CD4-positive, CD25-positive, alpha-beta regulatory T cell (primary cell): ENCODE measurements at regions not wholly inside any gene's neighbourhood (a gene's known extent, or its start where the extent isn't known, plus 50 kb on each side); places are given as distances from the start of the nearest gene placed in this dataset.

Experiments
- ATAC-seq, 2 donors: fragments of 150-1000 bp; cut with Tn5 transposase; one replicate each; pipeline ENCODE4 v1.10.0; 2021; ENCODE audit warnings: low read depth in 2 of 2, moderate number of reproducible peaks in 2 of 2, moderate library complexity in 1 of 2
- DNase-seq, 3 donors: peaks; one replicate each; pipeline versions ENCODE4 v3.0.0 to v3.0.0-alpha.2; 2012 to 2022; ENCODE audit warnings: mixed read lengths in 1 of 3
- H3K27ac ChIP-seq: one replicate; pipeline ENCODE4 v1.7.0; 2013; ENCODE audit warnings: mild to moderate bottlenecking, low read length; ENCODE audit not compliant: insufficient read depth, poor library complexity, severe bottlenecking
- H3K27me3 ChIP-seq: one replicate; pipeline ENCODE4 v1.7.0; 2013; ENCODE audit warnings: low read length; ENCODE audit not compliant: control insufficient read depth, insufficient read depth
- H3K36me3 ChIP-seq: one replicate; pipeline ENCODE4 v1.7.0; 2013; ENCODE audit warnings: mild to moderate bottlenecking, low read length, moderate library complexity; ENCODE audit not compliant: control insufficient read depth, insufficient read depth
- H3K4me1 ChIP-seq: 2 replicates; pipeline ENCODE4 v1.7.0; 2013; ENCODE audit warnings: mild to moderate bottlenecking, low read length; ENCODE audit not compliant: insufficient read depth, control insufficient read depth, poor library complexity, severe bottlenecking
- H3K4me3 ChIP-seq: one replicate; pipeline ENCODE4 v1.7.0; 2013; ENCODE audit warnings: low read depth, mild to moderate bottlenecking, low read length, moderate library complexity
- H3K9me3 ChIP-seq, 2 experiments: 1 replicate in 1 of 2; 2 replicates in 1 of 2; pipeline ENCODE4 v1.7.0; 2013; ENCODE audit warnings: low read length in 2 of 2, mild to moderate bottlenecking in 1 of 2, moderate library complexity in 1 of 2; ENCODE audit not compliant: control insufficient read depth in 2 of 2
- H3K27ac Mint-ChIP-seq, 3 donors: one replicate each; pipeline ENCODE4 v1.8.0; 2020 to 2022; ENCODE audit warnings: mild to moderate bottlenecking in 3 of 3, mixed read lengths in 3 of 3, moderate library complexity in 2 of 3
- H3K27me3 Mint-ChIP-seq: one replicate; pipeline ENCODE4 v1.8.0; 2022; ENCODE audit warnings: mild to moderate bottlenecking, mixed read lengths
- H3K36me3 Mint-ChIP-seq: one replicate; pipeline ENCODE4 v1.8.0; 2020; ENCODE audit warnings: mixed read lengths
- H3K4me1 Mint-ChIP-seq, 4 donors: one replicate each; pipeline ENCODE4 v1.8.0; 2020 to 2022; ENCODE audit warnings: mixed read lengths in 4 of 4, mild to moderate bottlenecking in 1 of 4
- H3K4me3 Mint-ChIP-seq, 4 donors: one replicate each; pipeline ENCODE4 v1.8.0; 2020 to 2022; ENCODE audit warnings: mild to moderate bottlenecking in 4 of 4, mixed read lengths in 4 of 4, moderate library complexity in 3 of 4
- H3K9me3 Mint-ChIP-seq, 7 donors: one replicate each; pipeline ENCODE4 v1.8.0; 2020 to 2022; ENCODE audit warnings: mixed read lengths in 7 of 7, mild to moderate bottlenecking in 3 of 7, moderate library complexity in 2 of 7

- no peak overlapping the region for H3K27ac Mint-ChIP-seq
- Histone ChIP-seq H3K27me3 (no peaks in the 10 kb centered on the region), H3K4me1 (no peaks in the 10 kb centered on the region), H3K9me3 (no peaks in the 10 kb centered on the region), H3K4me3 (no peak overlapping the region), H3K27ac (no peak overlapping the region), H3K36me3 (no peaks in the 10 kb centered on the region)
- no peak for ATAC-seq
- peaks cover 0 to 3% (median 0%) of the 10 kb centered on the region in 7 donors for H3K9me3 Mint-ChIP-seq
- no peak for DNase-seq
- H3K4me3 Mint-ChIP-seq, result no peak overlapping the region
- H3K4me1 Mint-ChIP-seq, result no peaks in the 10 kb centered on the region
- H3K36me3 Mint-ChIP-seq, result no peaks in the 10 kb centered on the region
- H3K27me3 Mint-ChIP-seq, result no peaks in the 10 kb centered on the region
Measured at GRCh38 chr9:17955409-17955808, 376.5 kb downstream of the SH3GL2 start.

- Mint-ChIP-seq H3K9me3 (peaks cover 0 to 3% (median 0%) of the 10 kb centered on the region in 7 donors), H3K27ac (no peak overlapping the region)
- no peaks in the 10 kb centered on the region for H3K36me3 ChIP-seq
Measured at GRCh38 chr9:17958363-17958762, 379.5 kb downstream of the SH3GL2 start.

GRCh38 chr9:17962747-17963146 lies 383.9 kb downstream of the SH3GL2 start:
- DNase-seq, result no peak
- no peak overlapping the region for H3K4me3 Mint-ChIP-seq
- ATAC-seq, result no peak

More at GRCh38 chr9:17958363-17958762, 379.5 kb downstream of the SH3GL2 start:
- Mint-ChIP-seq H3K27me3 (no peaks in the 10 kb centered on the region), H3K4me1 (no peaks in the 10 kb centered on the region), H3K4me3 (no peak overlapping the region), H3K36me3 (no peaks in the 10 kb centered on the region)
- H3K9me3 ChIP-seq, result no peaks in the 10 kb centered on the region
- no peak overlapping the region for H3K27ac ChIP-seq
- DNase-seq (no peak), ATAC-seq (no peak)
- no peaks in the 10 kb centered on the region for H3K27me3 ChIP-seq
- H3K4me3 ChIP-seq, result no peak overlapping the region
- no peaks in the 10 kb centered on the region for H3K4me1 ChIP-seq

GRCh38 chr9:17963498-17963897 lies 384.6 kb downstream of the SH3GL2 start:
- H3K27ac ChIP-seq, result no peak overlapping the region
- Mint-ChIP-seq H3K27ac (peak overlapping the region in 1 of 3 donors; percentile 9), H3K4me1 (no peaks in the 10 kb centered on the region), H3K9me3 (peaks cover 0 to 1% (median 0%) of the 10 kb centered on the region in 7 donors), H3K4me3 (no peak overlapping the region), H3K27me3 (no peaks in the 10 kb centered on the region), H3K36me3 (no peaks in the 10 kb centered on the region)
- no peak for DNase-seq
- no peaks in the 10 kb centered on the region for H3K27me3 ChIP-seq
- no peaks in the 10 kb centered on the region for H3K4me1 ChIP-seq
- H3K9me3 ChIP-seq, result no peaks in the 10 kb centered on the region
- ATAC-seq, result no peak
- H3K4me3 ChIP-seq, result no peak overlapping the region
- H3K36me3 ChIP-seq, result no peaks in the 10 kb centered on the region

More at GRCh38 chr9:17962747-17963146, 383.9 kb downstream of the SH3GL2 start:
- no peaks in the 10 kb centered on the region for H3K4me1 Mint-ChIP-seq
- Histone ChIP-seq H3K36me3 (no peaks in the 10 kb centered on the region), H3K27me3 (no peaks in the 10 kb centered on the region), H3K27ac (no peak overlapping the region), H3K4me1 (no peaks in the 10 kb centered on the region), H3K4me3 (no peak overlapping the region), H3K9me3 (no peaks in the 10 kb centered on the region)
- peaks cover 0 to 2% (median 0%) of the 10 kb centered on the region in 7 donors for H3K9me3 Mint-ChIP-seq
- no peaks in the 10 kb centered on the region for H3K36me3 Mint-ChIP-seq
- no peak overlapping the region for H3K27ac Mint-ChIP-seq
- H3K27me3 Mint-ChIP-seq, result no peaks in the 10 kb centered on the region

- DNase-seq (no peak), ATAC-seq (no peak)
- no peaks in the 10 kb centered on the region for H3K27me3 Mint-ChIP-seq
- Histone ChIP-seq H3K4me3 (no peak overlapping the region), H3K36me3 (no peaks in the 10 kb centered on the region), H3K4me1 (no peaks in the 10 kb centered on the region), H3K9me3 (no peaks in the 10 kb centered on the region), H3K27me3 (no peaks in the 10 kb centered on the region), H3K27ac (no peak overlapping the region)
- no peaks in the 10 kb centered on the region for H3K4me1 Mint-ChIP-seq
- no peaks in the 10 kb centered on the region for H3K36me3 Mint-ChIP-seq
- H3K27ac Mint-ChIP-seq, result no peak overlapping the region
- H3K9me3 Mint-ChIP-seq, result peaks cover 0 to 2% (median 0%) of the 10 kb centered on the region in 7 donors
- no peak overlapping the region for H3K4me3 Mint-ChIP-seq
Measured at GRCh38 chr9:17967731-17968130, 388.9 kb downstream of the SH3GL2 start.

GRCh38 chr9:17969232-17969631 lies 390.4 kb downstream of the SH3GL2 start:
- H3K36me3 Mint-ChIP-seq, result no peaks in the 10 kb centered on the region
- no peak overlapping the region for H3K4me3 ChIP-seq
- ATAC-seq, result no peak
- H3K27me3 Mint-ChIP-seq, result no peaks in the 10 kb centered on the region
- no peak for DNase-seq
- H3K36me3 ChIP-seq, result no peaks in the 10 kb centered on the region
- H3K9me3 ChIP-seq, result no peaks in the 10 kb centered on the region
- no peaks in the 10 kb centered on the region for H3K27me3 ChIP-seq
- H3K9me3 Mint-ChIP-seq, result peaks cover 0 to 2% (median 0%) of the 10 kb centered on the region in 7 donors
- no peak overlapping the region for H3K27ac ChIP-seq
- no peak overlapping the region for H3K4me3 Mint-ChIP-seq
- no peaks in the 10 kb centered on the region for H3K4me1 Mint-ChIP-seq
- no peaks in the 10 kb centered on the region for H3K4me1 ChIP-seq
- no peak overlapping the region for H3K27ac Mint-ChIP-seq

- no peaks in the 10 kb centered on the region for H3K27me3 Mint-ChIP-seq
- H3K4me1 ChIP-seq, result no peaks in the 10 kb centered on the region
Measured at GRCh38 chr9:17970277-17970676, 391.4 kb downstream of the SH3GL2 start.

GRCh38 chr9:17978773-17979172 lies 399.9 kb downstream of the SH3GL2 start:
- Mint-ChIP-seq H3K27me3 (no peaks in the 10 kb centered on the region), H3K9me3 (peaks cover 0 to 44% (median 10%) of the 10 kb centered on the region in 7 donors)
- H3K27ac ChIP-seq, result no peak overlapping the region

More at GRCh38 chr9:17970277-17970676, 391.4 kb downstream of the SH3GL2 start:
- H3K27ac ChIP-seq, result no peak overlapping the region
- H3K27ac Mint-ChIP-seq, result no peak overlapping the region
- H3K9me3 Mint-ChIP-seq, result peaks cover 0 to 2% (median 0%) of the 10 kb centered on the region in 7 donors
- no peaks in the 10 kb centered on the region for H3K36me3 Mint-ChIP-seq
- no peak for ATAC-seq
- DNase-seq, result no peak
- H3K4me3 Mint-ChIP-seq, result no peak overlapping the region
- H3K27me3 ChIP-seq, result no peaks in the 10 kb centered on the region
- H3K9me3 ChIP-seq, result no peaks in the 10 kb centered on the region
- no peaks in the 10 kb centered on the region for H3K36me3 ChIP-seq
- H3K4me3 ChIP-seq, result no peak overlapping the region
- H3K4me1 Mint-ChIP-seq, result no peaks in the 10 kb centered on the region

More at GRCh38 chr9:17978773-17979172, 399.9 kb downstream of the SH3GL2 start:
- H3K4me3 ChIP-seq, result no peak overlapping the region
- no peaks in the 10 kb centered on the region for H3K36me3 ChIP-seq
- Mint-ChIP-seq H3K36me3 (no peaks in the 10 kb centered on the region), H3K27ac (no peak overlapping the region), H3K4me1 (no peaks in the 10 kb centered on the region), H3K4me3 (no peak overlapping the region)
- ATAC-seq, result no peak
- H3K4me1 ChIP-seq, result no peaks in the 10 kb centered on the region
- DNase-seq, result no peak
- H3K27me3 ChIP-seq, result no peaks in the 10 kb centered on the region
- H3K9me3 ChIP-seq, result peaks cover 15 to 20% of the 10 kb centered on the region in 2 experiments
